HepG2 (cell line): ENCODE measurements at regions not wholly inside any gene's neighbourhood (a gene's known extent, or its start where the extent isn't known, plus 50 kb on each side); places are given as distances from the start of the nearest gene placed in this dataset.

Source experiments
- MYC ChIP-seq: sonication (generic); formaldehyde crosslinking; IDR thresholded peaks from 2 replicates; pipeline ENCODE4 v1.9.0; 2021; ENCODE audit warnings: missing genetic modification reagents, borderline replicate concordance
- PHF21A ChIP-seq: sonication (generic); formaldehyde crosslinking; IDR thresholded peaks from 2 replicates; pipeline ENCODE4 v1.5.0; 2020; ENCODE audit warnings: mild to moderate bottlenecking, missing genetic modification reagents
- ZFX ChIP-seq: sonication (generic); formaldehyde crosslinking; IDR thresholded peaks from 2 replicates; pipeline ENCODE4 v1.4.0; 2020; ENCODE audit warnings: mild to moderate bottlenecking, low read depth, missing genetic modification reagents, moderate library complexity

- TF ChIP-seq ZFX (CRISPR knock-in tag) (no peak), PHF21A (CRISPR knock-in tag) (no peak), MYC (CRISPR knock-in tag) (no peak)
These were observed 143.5 kb upstream of the MARCKS start for GRCh38 chr6:113713665-113714064.
